Duodenal mucosa (tissue), 2 donors: ENCODE measurements at regions not wholly inside any gene's neighbourhood (a gene's known extent, or its start where the extent isn't known, plus 50 kb on each side); places are given as distances from the start of the nearest gene placed in this dataset.

Source experiments
- H3K27ac ChIP-seq: one replicate; pipeline ENCODE4 v1.7.0; 2013; ENCODE audit warnings: low read depth, low read length
- H3K27me3 ChIP-seq, 2 donors: one replicate each; pipeline ENCODE4 v1.7.0; 2013; ENCODE audit warnings: low read length in 2 of 2, control low read depth in 1 of 2; ENCODE audit not compliant: insufficient read depth in 2 of 2, control insufficient read depth in 1 of 2
- H3K36me3 ChIP-seq, 2 donors: one replicate each; pipeline ENCODE4 v1.7.0; 2013; ENCODE audit warnings: low read length in 2 of 2, control low read depth in 1 of 2; ENCODE audit not compliant: insufficient read depth in 2 of 2, control insufficient read depth in 1 of 2
- H3K4me1 ChIP-seq, 2 donors: one replicate each; pipeline ENCODE4 v1.7.0; 2013; ENCODE audit warnings: low read length in 2 of 2, control low read depth in 1 of 2; ENCODE audit not compliant: insufficient read depth in 2 of 2, control insufficient read depth in 1 of 2
- H3K4me3 ChIP-seq, 2 donors: one replicate each; pipeline ENCODE4 v1.7.0; 2013; ENCODE audit warnings: low read length in 2 of 2, low read depth in 1 of 2
- H3K9ac ChIP-seq, 2 donors: one replicate each; pipeline ENCODE4 v1.7.0; 2013; ENCODE audit warnings: low read length in 2 of 2, low read depth in 1 of 2
- H3K9me3 ChIP-seq, 2 donors: one replicate each; pipeline ENCODE4 v1.7.0; 2013; ENCODE audit warnings: low read length in 2 of 2, control low read depth in 1 of 2; ENCODE audit not compliant: control insufficient read depth in 1 of 2

DNA sequence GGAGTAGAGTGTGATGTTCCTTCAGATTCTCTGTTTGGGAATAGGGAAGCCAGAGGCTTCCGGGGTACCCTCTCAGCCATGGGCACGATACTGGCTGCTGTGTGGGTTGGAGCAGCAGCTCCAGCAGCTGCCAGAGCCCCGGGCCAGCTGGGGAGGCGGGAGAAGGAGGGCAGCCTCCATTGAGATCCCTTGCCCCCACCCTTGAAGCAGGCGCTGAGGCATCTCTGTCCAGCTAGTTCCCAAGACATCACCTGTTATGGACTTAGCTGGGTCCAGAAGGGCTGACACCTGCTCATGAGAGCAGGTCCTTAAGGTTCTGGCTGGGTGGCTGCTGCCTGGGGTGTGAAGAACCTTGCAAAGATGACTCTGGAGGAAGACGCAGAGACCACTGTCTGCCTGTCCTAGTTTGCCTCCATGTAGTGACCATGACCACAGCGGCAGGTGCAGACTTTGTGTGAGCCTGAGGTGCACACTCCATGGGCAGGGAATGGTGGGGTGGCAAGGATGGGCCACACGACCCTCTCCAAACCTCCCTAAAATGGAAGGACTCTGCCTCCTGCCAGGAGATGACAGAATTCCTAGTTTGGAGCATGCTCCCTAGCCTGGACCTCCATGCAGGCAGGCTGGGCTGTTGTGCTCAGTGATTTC lies 222.6 kb upstream of the C1orf174 start:
- Histone ChIP-seq H3K9ac (no peak overlapping the region), H3K27me3 (no peaks in the 10 kb centered on the region), H3K4me3 (no peak overlapping the region), H3K9me3 (no peaks in the 10 kb centered on the region), H3K36me3 (no peaks in the 10 kb centered on the region), H3K27ac (no peak overlapping the region), H3K4me1 (no peaks in the 10 kb centered on the region)

DNA sequence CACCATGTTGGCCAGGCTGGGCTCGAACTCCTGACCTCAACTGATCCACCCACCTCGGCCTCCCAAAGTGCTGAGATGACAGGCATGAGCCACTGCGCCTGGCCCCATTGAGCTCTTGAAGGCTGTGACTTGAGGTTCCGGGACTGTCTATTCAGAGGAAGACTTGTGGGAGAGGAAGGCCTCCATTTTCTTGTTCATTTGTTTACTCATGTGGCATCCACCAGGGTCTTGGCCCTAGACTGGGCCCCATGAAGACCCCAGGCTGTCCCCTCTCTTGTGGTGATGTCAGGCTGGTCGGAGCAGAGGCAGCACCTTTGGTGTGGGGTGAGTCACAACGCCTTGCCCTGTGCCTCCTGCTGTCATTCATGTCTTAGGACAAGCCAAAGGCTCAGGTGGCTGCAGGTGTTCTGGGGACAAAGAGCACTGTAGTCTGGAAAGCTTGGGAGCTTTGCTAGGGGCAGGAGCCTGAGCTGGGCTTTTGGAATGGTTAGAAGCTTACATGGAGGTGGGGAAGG lies 224.6 kb upstream of the C1orf174 start:
- Histone ChIP-seq H3K9me3 (no peaks in the 10 kb centered on the region), H3K4me3 (no peak overlapping the region), H3K27me3 (no peaks in the 10 kb centered on the region), H3K9ac (no peak overlapping the region), H3K4me1 (no peaks in the 10 kb centered on the region), H3K27ac (no peak overlapping the region), H3K36me3 (no peaks in the 10 kb centered on the region)

- no peak overlapping the region for H3K4me3 ChIP-seq
These were observed 226.2 kb upstream of the C1orf174 start for GRCh38 chr1:4126251-4126650.

DNA sequence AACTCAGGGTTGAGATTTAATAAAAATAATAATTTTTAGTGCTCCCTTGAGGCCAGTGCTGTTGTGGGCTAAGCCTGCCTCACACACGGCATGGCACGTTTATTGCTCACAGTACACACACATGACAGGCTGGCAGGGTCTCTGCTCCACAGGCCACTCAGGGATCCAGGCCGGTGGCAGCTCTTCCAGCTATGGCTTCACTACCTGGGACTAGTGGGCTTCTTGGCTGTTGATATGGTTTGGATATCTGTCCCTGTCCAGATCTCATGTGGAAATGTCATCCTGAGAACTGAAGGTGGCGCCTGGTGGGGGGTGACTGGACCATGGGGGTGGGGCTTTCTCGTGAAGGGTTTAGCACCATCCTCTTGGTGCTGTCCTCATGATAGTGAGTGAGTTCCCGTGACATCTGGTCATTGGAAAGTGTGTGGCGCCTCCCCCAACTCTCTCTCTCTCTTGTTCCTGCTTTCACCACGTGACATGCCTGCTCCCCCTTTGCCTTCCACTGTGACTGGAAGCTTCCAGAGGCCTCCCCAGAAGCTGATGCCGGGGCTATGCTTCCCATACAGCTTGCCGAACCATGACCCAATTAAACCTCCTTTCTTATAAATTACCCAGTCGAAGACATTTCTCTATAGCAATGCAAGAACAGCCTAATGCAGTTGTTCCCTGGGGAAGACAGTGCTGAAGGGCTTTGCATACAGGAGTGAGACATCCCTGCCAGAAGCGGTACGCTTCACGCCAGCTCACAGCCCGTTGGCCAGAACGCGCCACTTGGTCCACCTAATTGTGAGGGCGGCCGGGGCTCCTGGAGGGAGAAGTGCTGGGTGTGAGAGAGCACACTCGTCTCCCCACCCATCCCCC lies 226.9 kb upstream of the C1orf174 start:
- no peak overlapping the region for H3K27ac ChIP-seq
- H3K9ac ChIP-seq: no peak overlapping the region
- no peaks in the 10 kb centered on the region for H3K36me3 ChIP-seq
- H3K4me1 ChIP-seq: no peaks in the 10 kb centered on the region
- H3K9me3 ChIP-seq: no peaks in the 10 kb centered on the region
- H3K4me3 ChIP-seq: no peak overlapping the region
- H3K27me3 ChIP-seq: no peaks in the 10 kb centered on the region

More at GRCh38 chr1:4126251-4126650, 226.2 kb upstream of the C1orf174 start:
- Histone ChIP-seq H3K4me1 (no peaks in the 10 kb centered on the region), H3K27ac (no peak overlapping the region), H3K9me3 (no peaks in the 10 kb centered on the region), H3K27me3 (no peaks in the 10 kb centered on the region), H3K36me3 (no peaks in the 10 kb centered on the region), H3K9ac (no peak overlapping the region)

DNA sequence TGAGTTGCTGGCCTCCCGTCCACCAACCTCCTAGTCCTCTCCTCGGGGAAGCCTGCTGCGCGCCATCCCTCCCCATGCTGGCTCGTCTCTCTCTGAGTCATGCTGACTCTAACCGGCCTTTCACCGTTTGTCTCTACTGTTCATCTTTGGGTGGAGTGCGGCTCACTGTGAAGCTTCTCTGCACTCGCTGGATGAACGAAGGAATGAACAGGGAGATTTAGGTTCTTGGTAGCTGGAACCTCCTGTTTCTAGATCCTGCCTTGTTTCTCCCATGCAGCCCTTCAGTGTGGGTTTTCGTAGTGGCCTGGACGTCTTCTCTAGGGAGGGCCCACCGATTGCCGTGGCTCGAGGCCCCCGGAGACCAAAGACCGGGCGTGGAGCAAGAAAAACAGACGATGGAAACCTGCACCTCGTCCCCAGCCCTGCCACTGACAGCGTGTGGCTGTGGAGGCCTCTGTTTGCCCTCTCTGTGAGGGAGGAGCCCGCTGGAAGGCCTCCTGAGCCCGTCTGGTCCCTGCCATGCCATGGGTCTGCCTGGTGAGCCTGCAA lies 227.6 kb upstream of the C1orf174 start:
- Histone ChIP-seq H3K9ac (no peak overlapping the region), H3K4me1 (no peaks in the 10 kb centered on the region), H3K27ac (no peak overlapping the region), H3K27me3 (no peaks in the 10 kb centered on the region), H3K4me3 (no peak overlapping the region), H3K9me3 (no peaks in the 10 kb centered on the region), H3K36me3 (no peaks in the 10 kb centered on the region)

GRCh38 chr1:4128616-4129015 lies 228.5 kb upstream of the C1orf174 start:
- Histone ChIP-seq H3K9ac (no peak overlapping the region), H3K27me3 (no peaks in the 10 kb centered on the region), H3K9me3 (no peaks in the 10 kb centered on the region), H3K36me3 (no peaks in the 10 kb centered on the region), H3K27ac (no peak overlapping the region), H3K4me1 (no peaks in the 10 kb centered on the region), H3K4me3 (no peak overlapping the region)

- Histone ChIP-seq H3K4me3 (no peak overlapping the region), H3K36me3 (no peaks in the 10 kb centered on the region), H3K4me1 (no peaks in the 10 kb centered on the region), H3K27ac (no peak overlapping the region), H3K9ac (no peak overlapping the region), H3K9me3 (no peaks in the 10 kb centered on the region), H3K27me3 (no peaks in the 10 kb centered on the region)
These were observed 229.6 kb upstream of the C1orf174 start for GRCh38 chr1:4129693-4130092.

GRCh38 chr1:4130096-4130495 lies 230.0 kb upstream of the C1orf174 start:
- H3K4me3 ChIP-seq: no peak overlapping the region
- no peaks in the 10 kb centered on the region for H3K9me3 ChIP-seq
- H3K4me1 ChIP-seq: no peaks in the 10 kb centered on the region
- no peaks in the 10 kb centered on the region for H3K27me3 ChIP-seq
- H3K27ac ChIP-seq: no peak overlapping the region
- H3K36me3 ChIP-seq: no peaks in the 10 kb centered on the region
- H3K9ac ChIP-seq: no peak overlapping the region

GRCh38 chr1:4131734-4132133 lies 231.7 kb upstream of the C1orf174 start:
- no peak overlapping the region for H3K27ac ChIP-seq
- no peak overlapping the region for H3K9ac ChIP-seq
- H3K4me3 ChIP-seq: no peak overlapping the region
- no peaks in the 10 kb centered on the region for H3K36me3 ChIP-seq
- H3K27me3 ChIP-seq: no peaks in the 10 kb centered on the region
- peaks cover 5 to 7% of the 10 kb centered on the region in 2 donors for H3K9me3 ChIP-seq
- no peaks in the 10 kb centered on the region for H3K4me1 ChIP-seq
